NCI-H128 (cell line): ENCODE measurements at regions not wholly inside any gene's neighbourhood (a gene's known extent, or its start where the extent isn't known, plus 50 kb on each side); places are given as distances from the start of the nearest gene placed in this dataset.

Source experiments
- DNase-seq: peaks from one replicate; lab custom pipeline; 2025; ENCODE audit not compliant: unreplicated experiment; lab: John Stamatoyannopoulos, UW

- no peak for DNase-seq
These were observed 89.7 kb upstream of the PLPP4 start for GRCh38 chr10:120367341-120367740.

GRCh38 chr10:120368338-120368737, 88.7 kb upstream of the PLPP4 start:
- no peak for DNase-seq

GRCh38 chr10:120368927-120369326, 88.1 kb upstream of the PLPP4 start:
- no peak for DNase-seq

- no peak for DNase-seq
These were observed 87.2 kb upstream of the PLPP4 start for GRCh38 chr10:120369856-120370276.

DNA sequence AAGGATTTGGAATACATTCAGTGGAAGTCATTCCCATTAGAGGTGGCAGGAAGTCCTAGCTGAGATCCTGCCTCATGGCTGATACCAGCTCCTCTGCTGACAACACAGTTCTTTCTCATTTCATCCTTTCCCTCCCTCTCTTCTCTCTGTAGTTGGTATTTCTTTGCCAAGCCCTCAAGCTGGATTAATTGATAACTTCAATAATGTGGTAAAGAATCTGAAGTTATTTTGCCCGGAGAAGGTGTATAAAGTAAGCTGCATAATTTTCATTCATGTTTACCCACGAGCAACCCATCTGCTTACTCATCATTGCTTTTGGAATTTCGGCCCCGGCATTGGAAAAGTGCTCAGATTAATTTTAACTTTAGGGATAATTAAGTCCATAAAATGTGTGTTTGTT, 85.2 kb upstream of the PLPP4 start:
- DNase-seq, result no peak

DNA sequence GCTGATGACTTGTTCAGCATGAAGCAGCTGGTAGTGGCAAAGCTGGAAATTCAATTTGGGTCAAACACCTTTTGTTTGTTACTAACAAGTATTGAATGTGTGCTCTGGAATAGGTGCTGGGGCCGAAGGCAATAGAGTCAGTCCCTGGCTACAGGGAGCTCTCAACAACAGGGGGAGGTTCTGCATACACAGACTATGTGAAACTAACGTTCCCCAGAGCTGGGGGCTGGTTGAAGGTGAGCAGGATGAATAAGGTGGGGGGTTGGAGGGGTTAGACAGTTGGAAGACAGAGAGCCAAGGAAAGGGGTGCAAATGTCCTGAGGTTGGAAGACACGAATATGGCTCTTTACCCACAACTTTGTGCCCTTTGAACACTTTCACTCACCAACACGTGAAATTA, 84.1 kb upstream of the PLPP4 start:
- DNase-seq, result no peak

DNA sequence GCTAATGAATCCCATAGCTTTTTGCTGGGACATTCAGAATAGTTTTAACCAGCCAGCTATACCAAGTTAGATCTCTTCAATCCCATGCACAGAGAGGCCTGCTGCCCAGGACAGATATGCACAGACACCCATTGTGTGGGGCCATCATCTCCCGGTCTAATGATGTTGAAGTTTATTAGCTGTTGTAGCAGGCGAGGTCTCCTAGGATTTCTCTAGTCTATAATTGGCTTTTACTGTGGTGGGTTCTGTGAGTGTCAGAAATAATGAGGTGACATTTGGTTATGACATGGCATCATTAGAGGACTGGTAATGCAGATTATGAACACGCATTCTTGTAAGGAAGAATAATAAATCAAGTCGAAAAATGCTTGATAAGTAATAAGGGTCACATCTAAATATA, 81.4 kb upstream of the PLPP4 start:
- no peak for DNase-seq

DNA sequence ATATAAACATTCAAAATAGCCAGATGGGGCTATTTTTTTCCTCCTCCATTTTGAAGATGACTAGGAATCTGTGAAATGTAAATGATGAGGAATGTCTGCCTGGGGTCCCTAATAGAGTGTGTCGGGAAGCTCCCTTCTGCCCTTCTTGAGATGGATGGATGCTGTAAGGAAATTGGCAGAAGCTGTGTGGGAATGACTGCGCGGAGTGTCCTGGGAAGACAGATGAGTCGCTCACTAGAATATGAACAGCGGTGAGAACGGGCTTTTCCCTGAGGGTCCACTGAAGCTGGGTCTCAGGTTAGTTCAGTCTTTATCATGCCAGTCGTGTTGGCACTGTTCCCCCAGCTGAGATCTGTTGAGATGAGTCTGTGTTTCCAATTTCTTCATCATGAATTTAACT, 75.1 kb upstream of the PLPP4 start:
- no peak for DNase-seq

- DNase-seq, result no peak
These were observed 74.7 kb upstream of the PLPP4 start for GRCh38 chr10:120382360-120382759.

GRCh38 chr10:120385992-120386391, 71.0 kb upstream of the PLPP4 start:
- DNase-seq, result no peak

DNA sequence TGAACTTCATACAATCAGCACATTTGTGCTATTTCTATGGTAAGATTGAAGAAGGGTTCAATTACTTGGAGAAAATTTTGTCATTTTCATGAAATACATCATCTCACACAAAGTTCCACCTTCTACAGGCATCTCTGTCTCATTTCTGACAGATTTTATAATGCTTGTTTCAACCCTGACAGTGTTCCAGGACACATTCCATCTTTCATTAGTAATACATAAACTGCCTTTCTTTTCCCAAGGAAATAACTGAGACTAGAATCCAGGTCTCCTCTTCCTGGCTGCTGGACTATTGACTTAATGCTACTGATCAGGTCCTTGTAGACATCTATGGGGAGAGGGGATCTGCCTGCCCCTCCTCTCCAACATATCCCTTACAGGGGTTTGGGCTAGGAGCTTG, 70.1 kb upstream of the PLPP4 start:
- DNase-seq, result no peak

DNA sequence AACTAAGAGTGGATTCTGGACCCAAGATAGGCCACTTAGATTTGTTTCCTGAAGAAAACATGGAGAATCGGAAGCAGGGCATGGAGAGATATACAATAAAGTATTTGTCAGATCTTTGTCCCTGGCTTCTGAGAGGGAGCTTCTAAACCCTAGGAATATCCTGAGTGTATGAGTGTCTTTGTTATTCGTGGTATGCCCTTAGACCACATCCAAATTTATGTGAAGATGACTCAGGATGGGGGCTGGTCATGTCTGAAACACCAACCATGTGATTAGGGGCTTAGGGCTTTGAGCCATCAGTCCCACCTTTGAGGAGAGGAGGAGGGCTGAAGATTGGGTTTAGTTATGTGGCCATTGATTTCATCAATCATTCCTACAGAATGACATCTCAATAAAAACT, 69.7 kb upstream of the PLPP4 start:
- DNase-seq, result no peak

DNA sequence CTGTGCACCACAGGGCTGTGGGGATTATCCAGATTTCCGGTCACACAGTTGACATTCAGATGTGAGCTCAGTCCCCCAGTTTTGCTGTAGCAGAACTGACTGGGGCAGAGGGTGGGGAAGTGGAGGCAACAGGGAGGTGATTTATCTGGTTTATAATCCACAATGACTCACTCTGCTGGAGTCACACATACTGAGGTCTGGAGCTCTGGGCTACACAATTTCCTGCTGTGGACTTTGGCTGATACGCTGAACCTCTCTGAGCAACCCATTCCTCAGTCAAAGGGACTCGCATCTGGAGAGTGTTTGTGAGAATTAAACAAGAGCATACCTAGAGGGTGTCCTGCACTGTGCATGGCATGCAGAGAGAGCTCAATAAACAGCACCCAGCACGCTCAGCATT, 64.8 kb upstream of the PLPP4 start:
- DNase-seq, result no peak

- no peak for DNase-seq
These were observed 64.4 kb upstream of the PLPP4 start for GRCh38 chr10:120392671-120393079.

DNA sequence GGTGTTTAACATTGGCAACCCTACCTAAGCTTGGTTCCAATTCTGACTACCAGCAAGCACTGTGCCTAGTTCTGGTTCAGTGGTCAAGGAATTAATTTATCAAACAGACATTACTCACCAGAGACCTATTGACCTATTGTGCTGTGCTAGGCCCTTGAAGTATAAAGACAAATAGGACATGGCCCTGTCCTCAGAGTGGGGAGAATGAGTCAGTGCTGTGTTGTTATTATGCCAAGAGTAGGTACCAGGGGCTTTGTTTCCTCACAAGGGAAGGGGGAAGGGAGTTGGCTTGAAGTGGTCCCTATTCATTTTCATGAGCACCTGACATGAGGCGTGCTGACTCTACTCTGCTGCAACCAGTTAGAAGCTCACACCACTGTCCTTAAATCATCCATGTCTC, 62.6 kb upstream of the PLPP4 start:
- no peak for DNase-seq

DNA sequence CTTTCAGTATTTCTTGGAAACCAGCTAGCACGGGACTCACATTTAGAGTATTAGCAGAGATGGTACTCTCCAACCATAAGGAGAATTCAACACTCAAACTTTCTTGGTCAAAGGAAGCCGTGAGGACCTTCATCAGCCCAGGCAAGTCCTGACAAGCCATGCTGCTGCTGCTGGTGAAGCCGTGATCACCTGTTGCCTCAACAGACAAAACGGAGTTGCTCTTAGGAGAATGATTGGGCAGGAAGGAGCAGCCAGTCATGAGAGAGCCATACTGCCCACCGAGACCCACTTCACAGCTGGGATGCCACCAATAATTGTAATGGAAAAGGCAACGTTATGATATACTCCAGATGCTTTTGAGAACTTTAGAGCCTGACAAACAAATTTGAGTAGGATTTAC, 60.8 kb upstream of the PLPP4 start:
- no peak for DNase-seq

DNA sequence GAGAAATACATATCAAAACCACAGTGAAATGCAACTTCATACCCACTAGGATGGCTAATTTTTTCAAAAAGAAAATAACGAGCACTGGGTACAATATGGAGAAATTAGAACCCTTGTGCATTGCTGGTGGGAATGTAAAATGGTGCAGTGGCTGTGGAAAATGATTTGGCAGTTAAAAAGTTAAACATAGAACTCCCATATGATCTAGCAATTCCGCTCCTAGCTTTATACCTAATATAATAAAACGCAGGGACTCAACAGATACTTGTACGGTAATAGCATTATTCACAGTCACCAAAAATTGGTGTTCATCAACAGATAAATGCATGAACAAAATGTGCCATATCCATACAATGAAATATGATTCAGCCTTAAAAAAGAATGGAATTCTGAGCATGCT, 58.8 kb upstream of the PLPP4 start:
- DNase-seq, result no peak

DNA sequence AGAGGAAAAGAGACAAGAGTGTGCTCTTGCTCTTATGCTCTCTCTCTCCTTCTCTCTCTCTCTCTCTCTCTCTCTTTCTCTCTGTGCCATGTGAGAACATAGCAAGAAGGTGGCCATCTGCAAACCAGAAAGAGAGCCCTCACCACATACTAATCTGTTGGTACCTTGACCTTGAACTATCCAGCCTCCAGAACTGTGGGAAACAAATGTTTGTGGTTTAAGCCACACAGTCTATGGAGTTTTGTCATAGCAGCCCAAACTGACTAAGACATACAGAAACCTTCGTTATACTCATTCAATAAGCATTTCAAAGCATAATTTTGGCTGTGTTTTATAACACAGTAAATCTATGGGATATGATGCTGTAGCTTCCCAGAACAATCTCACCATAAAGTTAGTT, 56.4 kb upstream of the PLPP4 start:
- no peak for DNase-seq

DNA sequence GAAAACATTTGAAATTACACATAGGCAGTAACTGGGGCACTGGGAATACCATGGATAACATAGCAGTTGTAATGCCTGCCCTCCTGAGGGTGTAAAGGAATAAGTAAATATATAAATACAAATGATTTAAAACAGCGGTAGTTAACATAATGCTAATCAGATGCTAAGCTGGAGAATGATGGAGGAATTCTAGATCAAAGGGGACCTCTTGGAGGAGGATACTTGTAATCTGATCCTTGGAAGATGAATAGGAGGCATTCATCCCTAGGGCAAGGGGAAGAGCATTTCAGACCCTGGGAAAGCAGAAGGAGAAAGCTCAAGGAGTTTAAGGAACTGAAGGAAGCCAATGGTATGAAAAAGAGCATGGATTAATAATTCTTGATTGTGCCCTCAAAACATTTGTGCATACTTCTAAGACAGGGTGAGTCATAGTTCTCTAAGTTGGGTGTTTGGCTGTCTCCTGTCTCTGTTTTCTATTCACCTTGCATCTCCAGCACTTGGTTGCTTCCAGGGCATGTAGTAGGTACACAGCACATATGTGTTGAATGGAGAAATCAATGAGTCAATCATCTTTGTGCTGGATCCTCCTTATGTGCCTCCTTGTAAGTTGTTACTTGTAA, 54.8 kb upstream of the PLPP4 start:
- no peak for DNase-seq

DNA sequence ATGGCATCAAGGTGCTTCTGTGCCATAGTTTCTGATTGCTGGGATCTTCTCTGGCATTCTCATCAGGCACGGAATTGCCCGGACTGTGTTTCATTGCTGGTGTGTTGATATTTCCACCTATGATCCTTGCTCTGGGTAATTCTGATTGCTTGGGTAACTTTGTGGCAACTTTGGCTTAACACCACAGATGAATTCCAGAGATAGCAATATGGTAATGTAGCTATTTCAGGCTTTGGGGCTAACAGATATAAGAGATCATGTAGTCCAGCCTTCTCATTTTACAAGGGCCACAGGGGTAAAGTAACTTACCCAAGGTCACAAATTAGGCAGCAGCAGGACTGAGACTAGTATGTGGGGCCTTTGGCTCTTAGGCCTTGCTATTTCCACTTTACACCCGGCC, 53.9 kb upstream of the PLPP4 start:
- no peak for DNase-seq

DNA sequence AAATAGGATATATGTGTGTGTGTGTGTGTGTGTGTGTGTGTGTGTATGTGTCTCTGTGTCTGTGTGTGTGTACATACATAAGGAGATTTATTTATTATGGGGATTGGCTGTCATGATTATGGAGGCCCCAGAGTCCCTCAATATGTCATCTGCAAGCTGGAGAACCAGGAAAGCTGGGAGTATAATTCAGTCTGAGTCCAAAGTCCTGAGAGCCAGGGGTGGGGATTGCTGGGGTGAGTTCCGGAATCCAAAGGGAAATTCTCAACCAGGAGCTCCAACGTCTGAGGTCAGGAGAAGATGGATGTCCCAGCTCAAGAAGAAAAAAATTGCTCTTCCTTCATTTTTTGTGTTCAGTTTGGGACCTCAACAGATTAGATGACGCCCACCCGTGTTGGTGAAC, 50.7 kb upstream of the PLPP4 start:
- no peak for DNase-seq
